Esophagus muscularis mucosa (tissue), 4 donors: ENCODE measurements at regions not wholly inside any gene's neighbourhood (a gene's known extent, or its start where the extent isn't known, plus 50 kb on each side); places are given as distances from the start of the nearest gene placed in this dataset.

Experiments
- DNase-seq: peaks from one replicate; pipeline ENCODE4 v3.0.0-alpha.2; 2017; ENCODE audit errors: extremely low spot score
- H3K27ac ChIP-seq, 4 donors: fragments of 200-600 bp; sonication (generic); replicated peaks in 1 of 4; 1 replicate in 3 of 4; 2 replicates in 1 of 4; pipeline ENCODE4 v1.5.1; 2016 to 2019; ENCODE audit warnings: mild to moderate bottlenecking in 1 of 4
- H3K27me3 ChIP-seq, 4 donors: fragments of 200-600 bp; sonication (generic); one replicate each; pipeline versions ENCODE4 v1.5.1 to v1.6.0; 2016 to 2019
- H3K36me3 ChIP-seq, 4 donors: fragments of 200-600 bp; sonication (generic); one replicate each; pipeline ENCODE4 v1.5.1; 2016 to 2019
- H3K4me1 ChIP-seq, 4 donors: fragments of 200-600 bp; sonication (generic); one replicate each; pipeline ENCODE4 v1.5.1; 2016 to 2019
- H3K4me3 ChIP-seq, 4 donors: fragments of 200-600 bp; sonication (generic); 1 replicate in 2 of 4; 2 replicates in 2 of 4; pipeline ENCODE4 v1.5.1; 2016 to 2019; ENCODE audit warnings: mild to moderate bottlenecking in 4 of 4, moderate library complexity in 1 of 4
- H3K9me3 ChIP-seq, 4 donors: fragments of 200-600 bp; sonication (generic); 1 replicate in 3 of 4; 2 replicates in 1 of 4; pipeline ENCODE4 v1.5.1; 2016 to 2019
- CTCF ChIP-seq, 3 experiments: fragments of 200-600 bp in 2 of 3; fragments of 450-650 bp in 1 of 3; sonication (generic) in 2 of 3; IDR thresholded peaks; one replicate each; pipeline ENCODE4 v1.5.1; 2017 to 2019; ENCODE audit warnings: antibody characterized with exemption in 3 of 3, mild to moderate bottlenecking in 2 of 3, moderate library complexity in 1 of 3
- EP300 ChIP-seq: sonication (generic); formaldehyde crosslinking; IDR thresholded peaks from one replicate; pipeline ENCODE4 v1.6.1; 2017; ENCODE audit warnings: antibody characterized with exemption
- POLR2A ChIP-seq: fragments of 450-650 bp; IDR thresholded peaks from one replicate; pipeline ENCODE4 v1.6.1; 2017; ENCODE audit warnings: antibody characterized with exemption, moderate library complexity, mild to moderate bottlenecking, low read depth
- POLR2AphosphoS5 ChIP-seq, 2 donors: sonication (generic); formaldehyde crosslinking; IDR thresholded peaks; one replicate each; pipeline ENCODE4 v1.6.1; 2017; ENCODE audit warnings: antibody characterized with exemption in 2 of 2
- WGBS: methylation state at CpG from one replicate; pipeline ENCODE4 v1.1.5; 2018; 5-methylcytosine and 5-hydroxymethylcytosine counted together
- intact Hi-C: fragments of 100-400 bp; cut with DNase I; formaldehyde crosslinking; loops from one replicate; pipeline ENCODE4 v1.15.1; 2023

- H3K4me1 ChIP-seq, result peaks cover 0 to 32% (median 26%) of the 10 kb centered on the region in 4 donors
- TF ChIP-seq POLR2AphosphoS5 (IDR thresholded peaks at IDR 0.05) (no peak), POLR2A (no peak), EP300 (no peak), CTCF (IDR thresholded peaks at IDR 0.05) (no peak)
- DNase-seq, result peak; percentile 8
- 53% methylated on average over 2 of the region's 2 CpGs for WGBS
- intact Hi-C loops, result no loop called here
- H3K36me3 ChIP-seq, result no peaks in the 10 kb centered on the region
- H3K27me3 ChIP-seq, result no peaks in the 10 kb centered on the region
- no peak overlapping the region for H3K4me3 ChIP-seq
- no peaks in the 10 kb centered on the region for H3K9me3 ChIP-seq
- no peak overlapping the region for H3K27ac ChIP-seq
These were observed 227.1 kb downstream of the MAP2K4 start for GRCh38 chr17:12247761-12248160.

GRCh38 chr17:12250973-12251372, 230.3 kb downstream of the MAP2K4 start:
- intact Hi-C loops, result loop anchor here (10.0 kb wide), 3 partner anchors 164 to 754 kb away; no protein-coding TSS in a partner anchor
- no peaks in the 10 kb centered on the region for H3K9me3 ChIP-seq
- peak overlapping the region; percentile 20 to 67 (median 64) for H3K27ac ChIP-seq
- H3K4me3 ChIP-seq, result no peak overlapping the region
- TF ChIP-seq POLR2A (no peak), EP300 (no peak), CTCF (IDR thresholded peaks at IDR 0.05) (no peak), POLR2AphosphoS5 (IDR thresholded peaks at IDR 0.05) (no peak)
- 94% methylated on average over 4 of the region's 4 CpGs for WGBS
- peaks cover 0 to 34% (median 30%) of the 10 kb centered on the region in 4 donors for H3K4me1 ChIP-seq
- H3K36me3 ChIP-seq, result no peaks in the 10 kb centered on the region
- no peak for DNase-seq
- no peaks in the 10 kb centered on the region for H3K27me3 ChIP-seq

DNA sequence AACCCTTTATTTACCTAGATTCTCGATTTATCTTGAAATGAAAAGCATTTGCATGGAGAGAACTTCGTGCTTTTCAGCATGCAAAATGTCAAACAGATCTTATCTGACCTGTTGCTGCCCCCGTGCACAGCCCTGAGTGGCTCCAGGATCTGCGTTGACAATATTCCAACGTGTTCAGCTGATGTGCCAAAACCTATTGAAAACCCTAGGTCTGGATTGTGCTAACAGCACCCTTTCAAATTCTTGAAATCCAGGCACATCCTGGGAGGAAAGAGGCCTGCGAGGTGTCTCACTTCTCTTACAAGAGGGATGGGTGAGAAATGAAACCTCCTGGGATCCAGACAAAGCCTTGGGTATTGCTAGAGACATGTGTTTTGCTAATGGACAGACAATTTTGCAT, 231.8 kb downstream of the MAP2K4 start:
- no peak for DNase-seq
- 28% methylated on average over 6 of the region's 6 CpGs for WGBS
- intact Hi-C loops, result loop anchor here (10.0 kb wide), 3 partner anchors 162 to 752 kb away; no protein-coding TSS in a partner anchor

GRCh38 chr17:12254460-12254859, 233.8 kb downstream of the MAP2K4 start:
- Histone ChIP-seq H3K4me3 (no peak overlapping the region), H3K27me3 (no peaks in the 10 kb centered on the region), H3K27ac (peak overlapping the region in 1 of 4 donors; percentile 17), H3K36me3 (no peaks in the 10 kb centered on the region), H3K4me1 (peaks cover 0 to 44% (median 40%) of the 10 kb centered on the region in 4 donors), H3K9me3 (no peaks in the 10 kb centered on the region)
- TF ChIP-seq POLR2AphosphoS5 (IDR thresholded peaks at IDR 0.05) (no peak), CTCF (IDR thresholded peaks at IDR 0.05) (no peak), EP300 (no peak)
- DNase-seq, result no peak
- 92% methylated on average over 9 of the region's 9 CpGs for WGBS
- intact Hi-C loops, result loop anchor here (2.0 to 10.0 kb wide), 4 partner anchors 160 to 750 kb away; no protein-coding TSS in a partner anchor

More for the DNA sequence above, 231.8 kb downstream of the MAP2K4 start:
- no peaks in the 10 kb centered on the region for H3K27me3 ChIP-seq
- H3K36me3 ChIP-seq, result no peaks in the 10 kb centered on the region
- H3K27ac ChIP-seq, result peak overlapping the region; percentile 60 to 67 (median 66)
- H3K4me3 ChIP-seq, result no peak overlapping the region
- no peaks in the 10 kb centered on the region for H3K9me3 ChIP-seq
- TF ChIP-seq CTCF (IDR thresholded peaks at IDR 0.05), result no peak
- no peak for TF ChIP-seq EP300
- no peak for TF ChIP-seq POLR2AphosphoS5 (IDR thresholded peaks at IDR 0.05)
- no peak for TF ChIP-seq POLR2A
- H3K4me1 ChIP-seq, result peaks cover 0 to 47% (median 41%) of the 10 kb centered on the region in 4 donors

DNA sequence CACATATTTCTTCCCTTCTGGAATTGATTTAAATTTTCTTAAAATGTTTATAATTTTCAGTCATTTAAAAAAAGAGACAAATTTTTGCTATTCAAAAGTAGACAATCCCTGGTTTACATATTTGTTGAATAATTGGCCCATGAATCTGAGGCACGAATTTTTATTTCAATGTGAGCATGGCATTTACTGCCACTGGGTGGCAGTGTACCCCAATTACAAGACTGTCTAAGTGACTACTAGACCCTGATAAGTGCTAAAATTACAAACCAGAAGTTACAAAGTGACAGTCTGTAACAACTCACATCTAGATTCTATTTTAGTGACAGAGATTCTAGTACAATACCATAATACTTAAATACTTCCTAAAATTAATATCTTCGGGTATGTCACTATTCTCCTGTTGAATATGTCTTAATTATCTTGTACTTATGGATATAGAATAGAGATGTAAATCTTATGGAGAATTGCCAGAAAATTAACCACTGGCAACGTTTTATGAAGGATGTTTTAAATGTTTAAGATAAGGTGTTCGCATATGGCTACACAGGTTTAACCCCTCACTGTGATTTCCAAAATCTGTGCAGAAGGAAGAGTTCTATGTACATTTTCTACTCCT, 235.8 kb downstream of the MAP2K4 start:
- Histone ChIP-seq H3K36me3 (no peaks in the 10 kb centered on the region), H3K4me1 (peaks cover 0 to 44% (median 39%) of the 10 kb centered on the region in 4 donors), H3K27ac (peak overlapping the region in 3 of 4 donors; percentile 4 to 53 (median 49)), H3K9me3 (no peaks in the 10 kb centered on the region), H3K27me3 (no peaks in the 10 kb centered on the region), H3K4me3 (no peak overlapping the region)
- no peak for DNase-seq
- 18% methylated on average over 4 of the region's 4 CpGs for WGBS
- TF ChIP-seq CTCF (IDR thresholded peaks at IDR 0.05), result peak; percentile 76 to 85 (median 82)
- TF ChIP-seq POLR2AphosphoS5 (IDR thresholded peaks at IDR 0.05), result no peak
- intact Hi-C loops, result loop anchor here (5.0 to 10.0 kb wide), 5 partner anchors 74 to 748 kb away; no protein-coding TSS in a partner anchor
